Stimulated activated CD8-positive, alpha-beta memory T cell treated with anti-CD3 and anti-CD28 coated beads, Interleukin-7, amount 100 ng/mL, for 4 hours (primary cell): ENCODE measurements at regions not wholly inside any gene's neighbourhood (a gene's known extent, or its start where the extent isn't known, plus 50 kb on each side); places are given as distances from the start of the nearest gene placed in this dataset.

Source experiments
- DNase-seq, 2 donors: peaks; one replicate each; pipeline ENCODE4 v3.0.0-alpha.2; 2020; ENCODE audit warnings: low read depth in 2 of 2

DNA sequence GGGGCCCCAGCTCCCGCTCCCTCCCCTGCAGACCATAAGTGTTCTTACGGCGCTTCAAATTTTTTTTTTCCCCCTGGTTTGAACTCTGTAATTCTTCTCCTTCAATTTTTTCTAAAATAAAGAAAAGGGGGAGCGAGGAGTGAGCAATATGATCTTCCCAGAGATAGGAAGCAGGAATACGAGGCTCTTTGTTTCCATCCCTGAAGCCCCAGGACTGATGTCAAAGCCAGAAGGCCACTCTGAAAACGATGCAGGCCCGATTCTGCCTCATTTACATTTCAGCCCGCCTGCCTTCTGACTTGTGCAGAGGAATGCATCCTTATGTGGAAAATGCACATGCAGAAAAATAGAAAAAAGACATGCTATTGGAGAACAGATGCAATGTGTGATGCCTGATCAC lies 401.5 kb upstream of the MKI67 start:
- no peak for DNase-seq

DNA sequence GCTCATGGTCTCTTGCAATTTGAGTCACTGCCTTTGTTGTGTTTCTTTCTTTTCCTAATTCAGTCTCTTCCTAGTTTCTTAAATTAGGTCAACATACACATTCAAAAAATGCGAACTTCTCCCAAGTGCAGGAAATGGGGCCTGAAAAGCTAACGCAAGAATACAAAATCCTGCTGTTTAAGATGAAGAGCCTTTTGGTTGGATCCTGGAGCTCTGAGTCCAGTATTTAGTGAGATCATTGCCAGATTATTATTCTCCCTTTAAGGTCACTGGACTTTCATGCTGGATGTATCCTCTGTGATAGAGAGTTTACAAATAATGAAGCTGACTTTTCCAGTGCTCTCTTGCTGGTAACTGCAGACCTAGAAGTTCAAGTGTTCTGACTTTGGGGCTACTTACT lies 401.9 kb upstream of the MKI67 start:
- DNase-seq, result no peak

DNA sequence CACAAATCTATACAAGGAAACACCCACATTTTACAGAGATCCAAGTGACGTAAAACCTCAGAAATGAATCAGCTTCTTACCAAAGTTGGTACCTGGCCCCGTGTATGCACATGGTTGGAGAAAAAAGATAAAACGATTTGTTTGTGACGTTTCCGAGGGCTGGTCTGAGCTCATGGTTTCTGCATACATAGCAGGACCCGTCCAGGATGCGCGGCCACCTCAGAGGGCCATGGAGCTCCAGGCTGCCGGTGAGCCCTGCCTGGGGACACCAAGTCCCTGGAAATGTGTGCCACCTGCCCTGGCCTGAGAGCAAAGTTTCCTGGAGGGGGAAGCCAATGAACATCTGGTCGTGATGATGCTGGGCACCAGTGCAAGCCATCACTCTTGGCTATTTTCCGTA lies 402.6 kb upstream of the MKI67 start:
- no peak for DNase-seq

DNA sequence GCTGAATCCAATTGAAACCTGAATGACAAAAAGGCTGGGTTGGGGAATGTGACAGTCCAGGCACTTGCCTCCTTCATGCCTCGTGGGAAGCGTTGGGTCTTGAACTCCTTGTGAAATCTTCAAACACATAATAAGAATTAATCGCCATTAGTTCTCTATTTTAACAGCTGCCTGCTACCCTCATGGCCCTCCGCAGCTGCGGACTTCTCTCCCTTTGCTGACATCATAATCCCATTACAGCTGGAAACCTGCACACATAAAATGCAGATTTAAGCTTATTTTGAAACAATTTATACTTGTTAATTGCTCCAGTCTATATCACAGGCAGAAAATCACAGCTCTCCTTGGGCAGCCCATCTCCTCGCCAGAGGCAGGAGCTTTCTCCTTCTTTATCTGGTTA lies 403.0 kb upstream of the MKI67 start:
- DNase-seq, result no peak

DNA sequence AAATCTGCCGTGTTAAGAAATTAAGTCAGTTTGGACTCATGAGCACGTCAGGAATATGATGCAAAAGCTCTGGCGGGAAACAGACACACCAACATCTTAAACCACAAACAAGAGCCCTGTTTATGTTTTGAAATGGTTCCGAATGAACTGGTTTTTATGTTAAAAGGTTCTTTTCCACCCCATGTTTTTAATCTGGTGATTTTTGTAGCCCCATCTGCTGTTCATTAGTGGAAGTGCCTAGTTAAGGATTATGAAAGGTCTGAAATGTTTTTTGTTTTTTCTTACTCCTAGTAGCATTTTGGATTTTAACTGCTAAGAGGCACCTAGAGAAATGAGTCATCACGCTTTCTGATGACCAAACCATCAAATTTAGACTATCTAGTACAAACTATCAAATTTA lies 404.1 kb upstream of the MKI67 start:
- no peak for DNase-seq

DNA sequence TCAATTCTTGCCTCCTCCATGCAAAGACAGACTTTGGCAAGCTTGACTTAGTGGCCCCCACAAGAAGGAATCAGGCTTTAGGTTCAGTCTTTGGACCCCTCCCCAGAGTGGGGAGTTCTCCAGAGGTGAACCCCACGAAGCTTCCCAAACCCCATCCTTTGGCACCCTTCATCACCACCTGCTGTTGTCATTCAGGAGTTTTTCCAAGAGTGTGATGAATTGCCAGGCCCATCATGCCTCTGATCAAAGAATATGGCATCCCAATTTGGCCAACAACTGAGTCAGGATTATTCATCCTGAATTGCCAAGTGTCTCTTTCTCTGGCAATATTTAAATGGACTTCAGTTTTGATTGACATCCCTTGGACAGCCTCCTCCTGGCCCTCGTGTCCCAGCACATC lies 404.7 kb upstream of the MKI67 start:
- DNase-seq, result no peak

DNA sequence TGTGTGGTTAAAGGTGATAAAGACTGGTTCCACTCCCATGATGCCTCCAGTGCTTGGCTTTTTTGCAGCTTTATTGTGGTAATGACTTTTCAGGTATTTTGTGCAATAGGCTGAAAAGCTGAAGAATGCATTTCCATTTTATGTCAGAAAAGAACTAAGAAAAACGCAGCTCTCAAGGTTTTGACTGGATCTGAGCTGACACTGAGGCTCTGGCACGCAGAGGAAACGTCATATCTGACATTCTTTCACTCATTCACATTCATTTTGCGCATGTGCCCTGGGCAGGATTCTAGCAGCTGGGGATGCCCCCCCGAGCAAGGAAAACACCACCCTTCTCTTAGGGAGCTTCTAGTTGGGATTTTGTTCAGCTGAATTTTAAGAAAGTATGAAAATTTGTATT lies 408.5 kb upstream of the MKI67 start:
- DNase-seq, result no peak

DNA sequence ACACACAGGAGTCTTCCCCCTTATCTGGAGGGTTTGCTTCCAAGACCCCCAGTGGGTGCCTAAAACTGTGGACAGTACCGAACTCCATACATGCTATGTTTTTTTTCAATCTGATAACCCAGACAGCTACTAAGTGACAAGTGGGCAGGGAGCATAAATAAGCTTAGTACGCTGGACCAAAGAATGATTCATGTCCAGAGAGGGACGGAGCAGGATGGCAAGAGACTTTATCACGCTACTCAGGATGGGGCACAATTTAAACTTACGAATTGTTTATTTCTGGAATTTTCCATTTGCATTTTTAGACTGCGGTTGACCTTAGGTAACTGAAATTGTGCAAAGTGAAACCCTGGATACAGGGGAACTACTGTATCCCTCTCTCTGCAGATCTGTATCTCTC lies 410.0 kb upstream of the MKI67 start:
- DNase-seq, result no peak

DNA sequence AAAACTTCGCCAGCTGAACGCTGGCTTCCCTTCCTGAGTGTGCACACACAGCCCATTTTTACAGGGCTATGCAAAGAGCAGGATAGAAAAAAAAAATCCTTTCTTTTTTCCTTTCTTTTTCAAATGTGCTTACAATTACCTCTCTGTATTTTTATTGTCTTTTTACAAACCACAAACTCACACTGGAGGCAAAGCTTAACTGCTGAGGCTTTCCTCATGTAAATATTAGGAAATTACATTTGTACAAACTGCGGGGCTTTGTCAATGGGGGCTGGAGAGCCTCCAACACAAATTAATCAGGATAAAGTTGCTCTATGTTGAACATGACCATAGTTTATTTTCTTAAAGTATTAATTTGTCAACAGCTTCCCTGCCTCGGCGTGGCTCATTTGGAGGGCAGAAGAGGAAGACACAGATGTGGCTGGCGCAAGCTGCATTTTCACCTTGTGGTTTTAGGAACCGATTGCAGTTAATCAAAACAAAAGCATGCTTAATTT lies 411.7 kb upstream of the MKI67 start:
- no peak for DNase-seq

DNA sequence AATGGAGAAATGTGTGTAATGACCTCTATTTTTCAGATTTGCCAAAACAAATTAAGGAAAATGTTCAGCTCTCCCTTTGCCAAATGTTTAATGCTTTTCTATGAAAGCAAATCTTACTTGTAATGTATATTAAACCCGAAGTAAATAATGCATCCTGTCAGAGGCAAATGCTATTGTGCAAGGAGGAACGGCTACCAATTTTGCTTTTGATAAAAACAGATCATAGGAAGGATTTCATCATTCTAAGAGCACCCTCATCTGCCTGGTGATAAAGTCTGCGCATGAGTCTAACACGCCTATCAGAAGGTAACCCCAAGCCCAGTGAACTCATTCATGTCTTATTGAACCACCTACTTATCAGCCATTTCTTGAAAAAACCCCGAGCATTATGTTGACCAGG lies 412.4 kb upstream of the MKI67 start:
- no peak for DNase-seq

DNA sequence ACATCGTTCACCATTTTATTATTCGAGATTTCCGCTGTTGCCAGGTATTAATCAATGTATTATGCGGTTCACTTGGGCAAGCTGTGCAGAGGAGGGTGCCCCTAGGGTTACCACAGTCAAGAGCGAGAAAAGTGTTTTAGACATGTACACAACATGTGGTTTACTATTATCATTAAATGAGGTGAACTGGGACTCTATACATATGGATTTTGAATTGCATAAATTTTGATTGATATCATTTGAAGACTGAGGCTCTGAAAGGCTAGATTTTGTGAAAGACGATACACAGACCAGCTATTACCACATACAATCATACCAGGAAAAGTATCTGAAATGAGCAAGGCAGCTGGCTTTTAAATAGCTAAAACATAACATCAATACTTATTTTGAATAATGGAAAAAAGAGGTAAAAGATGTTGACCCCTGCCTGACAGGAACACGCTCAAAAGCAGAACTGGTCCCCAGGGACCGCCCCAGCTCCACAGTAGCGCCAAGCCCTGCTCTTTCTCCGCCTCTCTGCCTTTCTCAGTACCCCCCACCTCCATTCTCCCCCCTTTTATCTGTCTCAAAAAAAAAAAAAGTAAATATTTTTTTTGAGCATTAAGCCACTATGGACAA lies 413.4 kb upstream of the MKI67 start:
- no peak for DNase-seq

DNA sequence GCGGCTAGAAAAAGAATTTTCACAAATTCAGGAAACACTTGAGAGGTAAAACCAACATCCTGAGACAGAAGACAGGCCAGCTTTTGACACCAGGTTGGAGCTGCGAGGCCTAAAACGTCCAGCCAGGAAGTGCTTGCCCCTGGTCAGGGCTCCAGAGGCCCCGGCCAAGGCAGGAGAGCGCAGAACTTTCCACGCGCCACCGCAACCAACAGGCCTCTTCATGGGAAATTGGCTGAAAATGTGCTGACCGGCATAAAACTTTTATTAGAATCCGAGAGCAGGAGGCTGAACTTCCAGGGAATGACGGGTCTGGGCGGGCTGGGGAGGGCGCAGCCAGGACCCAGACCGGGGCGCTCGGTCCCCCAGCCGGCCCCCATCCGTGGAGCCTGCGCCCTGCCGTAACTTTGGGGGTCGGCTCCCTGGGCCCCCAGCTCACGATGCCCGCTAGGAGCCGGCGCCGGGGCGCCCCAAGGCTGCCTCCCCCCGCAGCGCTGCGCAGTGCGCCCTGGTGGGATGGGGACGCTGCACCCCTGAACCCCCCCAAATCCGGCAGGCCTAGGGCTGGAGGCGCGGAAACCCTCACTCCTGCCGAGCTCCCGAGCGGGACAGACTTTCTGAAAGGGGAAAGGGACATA lies 414.0 kb upstream of the MKI67 start:
- DNase-seq, result no peak

DNA sequence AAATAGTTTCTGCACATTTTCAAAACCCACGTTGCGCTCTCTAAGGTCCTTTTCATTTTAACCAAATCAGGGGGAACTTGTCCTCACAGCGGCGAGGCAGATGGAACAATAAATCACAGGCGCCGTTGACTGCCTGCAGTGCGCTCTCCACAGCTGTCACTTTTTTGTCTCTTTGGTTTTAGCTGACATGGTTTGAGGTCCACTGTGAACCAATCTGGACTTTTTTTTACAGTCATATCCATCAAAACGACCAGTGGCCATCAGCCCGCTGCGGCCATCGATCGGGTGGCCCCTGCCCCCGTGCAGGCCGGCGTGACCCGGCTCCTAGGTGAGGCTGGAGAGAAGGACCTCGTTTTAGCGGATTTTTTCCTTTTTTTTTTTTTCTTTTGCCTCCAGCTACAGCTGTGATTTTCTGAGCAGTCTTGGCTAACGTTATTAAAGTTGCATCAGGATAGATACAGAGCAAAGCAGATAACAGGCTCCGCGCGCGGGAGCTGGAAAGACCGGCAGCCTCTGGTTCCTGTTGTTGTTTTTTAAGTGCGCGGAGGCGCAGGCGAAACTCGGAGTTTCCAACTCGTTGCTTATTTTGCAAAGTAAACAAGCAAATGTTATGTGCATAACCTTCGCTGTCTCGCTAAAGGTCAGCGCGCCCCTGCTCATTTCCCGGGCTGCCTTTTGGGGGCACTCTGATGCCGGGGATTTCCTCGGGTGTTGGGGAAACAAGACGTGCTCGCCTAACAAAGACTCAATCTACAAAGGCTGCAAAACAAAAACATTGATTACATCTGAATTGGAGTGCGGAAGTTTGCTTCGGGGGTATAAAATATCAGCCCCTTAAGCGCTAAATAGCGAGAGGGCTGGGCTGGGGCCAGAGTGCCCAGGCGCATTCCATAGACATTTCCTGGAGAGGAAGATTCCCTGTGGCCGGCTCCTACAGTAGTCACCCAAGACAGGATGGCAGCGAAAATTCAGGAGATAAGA lies 414.8 kb upstream of the MKI67 start:
- no peak for DNase-seq

DNA sequence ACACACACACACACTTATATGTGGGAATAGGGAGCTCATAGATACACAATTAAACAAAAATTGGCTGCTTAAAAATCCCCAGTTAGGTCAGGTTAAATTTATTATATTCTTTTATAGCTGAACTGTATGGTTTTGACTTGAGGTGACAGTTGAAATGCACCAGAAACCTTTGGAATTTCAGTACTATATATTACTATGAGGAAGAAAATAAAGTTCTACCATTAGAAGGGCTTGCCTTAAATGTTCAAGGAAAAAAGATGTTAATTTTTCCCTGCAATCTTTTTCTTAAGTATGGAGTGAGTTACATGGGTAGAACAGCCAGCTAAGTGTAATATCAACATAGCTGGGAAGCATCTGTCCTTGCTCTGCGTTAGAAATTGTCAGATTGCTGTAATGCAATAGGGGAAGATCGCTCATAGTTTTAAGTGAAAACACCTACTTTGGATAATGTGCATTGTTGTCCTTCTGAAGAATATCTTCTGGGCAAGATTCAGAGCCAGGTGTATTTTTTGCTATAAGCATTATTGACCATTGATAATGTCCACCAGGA lies 415.8 kb upstream of the MKI67 start:
- no peak for DNase-seq

DNA sequence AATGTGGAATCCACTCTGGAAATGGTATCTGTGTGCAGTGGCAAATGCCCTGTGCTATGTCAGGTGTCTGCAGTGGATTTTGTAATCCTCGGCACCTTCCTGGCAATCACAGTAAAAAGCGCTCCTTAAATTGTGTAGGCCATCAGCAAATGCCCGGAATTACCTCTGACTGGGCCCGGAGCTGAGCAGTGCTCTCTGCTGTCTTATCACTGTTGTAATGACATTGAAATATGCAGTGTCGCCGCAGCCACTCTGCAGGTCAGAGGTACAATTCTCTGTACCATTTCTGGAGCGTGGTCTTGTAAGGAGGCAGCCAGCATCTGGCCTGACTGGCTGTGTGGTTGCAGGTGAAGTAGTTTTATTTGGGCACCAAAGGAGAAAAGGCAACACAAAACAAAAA lies 416.4 kb upstream of the MKI67 start:
- no peak for DNase-seq

DNA sequence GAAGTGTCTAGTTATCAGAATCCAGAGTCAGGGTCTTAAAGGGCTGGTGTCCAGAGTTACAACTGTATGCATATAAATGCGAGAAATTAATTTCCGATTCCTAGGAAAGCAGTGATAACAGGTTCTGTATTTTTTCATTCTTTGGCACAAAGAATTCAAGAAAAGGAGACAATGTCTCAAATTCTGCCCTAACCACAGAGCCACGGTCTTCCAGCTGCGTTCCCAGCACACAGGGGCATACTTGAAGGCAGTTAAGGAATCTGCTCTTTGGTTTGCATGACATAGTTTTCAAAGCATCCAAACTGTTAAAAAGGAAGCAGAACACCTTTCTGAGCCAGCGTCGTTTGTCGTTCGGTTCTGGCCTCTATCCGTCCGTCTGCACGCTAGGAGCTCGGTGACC lies 416.9 kb upstream of the MKI67 start:
- DNase-seq, result no peak

DNA sequence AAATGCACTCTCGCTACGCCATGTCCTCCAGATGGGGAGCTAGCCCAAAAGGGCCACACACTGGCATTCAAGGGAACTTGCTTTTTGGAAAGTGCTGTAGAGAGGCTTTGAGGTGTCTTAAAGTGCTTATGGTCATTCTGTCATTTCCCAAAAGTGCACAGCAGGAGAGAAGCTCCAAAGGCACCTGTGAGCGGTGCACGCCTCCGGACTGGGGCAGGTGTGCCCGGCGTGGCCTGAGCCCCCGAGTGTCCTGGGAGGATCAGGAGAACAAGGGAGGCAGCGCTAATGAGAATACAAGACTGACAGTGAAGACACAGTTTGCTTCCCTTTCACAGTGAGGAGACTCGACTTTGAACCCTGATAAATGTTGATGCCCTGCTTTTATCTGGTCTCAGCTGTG lies 419.0 kb upstream of the MKI67 start:
- no peak for DNase-seq

DNA sequence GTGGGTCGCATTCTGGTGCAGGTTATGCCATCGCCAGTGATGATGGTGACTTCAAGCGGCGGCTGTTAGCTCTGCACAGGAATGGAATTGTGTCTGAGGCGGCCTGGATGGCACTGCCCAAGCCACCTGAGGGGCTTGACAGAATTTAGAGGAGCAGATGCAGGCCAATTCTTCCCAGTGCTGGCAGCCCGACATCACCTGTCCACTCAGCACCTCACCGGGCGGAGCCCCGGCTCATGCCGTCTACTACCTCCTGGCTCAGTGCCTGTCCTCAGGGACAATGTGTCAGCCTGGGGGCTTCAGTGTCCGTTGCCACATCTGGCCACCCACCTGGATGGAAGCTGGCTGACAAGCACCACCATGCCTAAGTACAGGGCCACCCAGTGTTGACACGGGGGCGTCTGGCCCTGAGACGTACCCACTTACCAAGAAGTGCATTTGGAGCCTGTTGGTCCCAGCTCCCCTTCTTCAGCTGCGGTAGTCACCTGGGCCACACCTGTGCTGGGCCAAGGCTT lies 420.5 kb upstream of the MKI67 start:
- DNase-seq, result no peak

DNA sequence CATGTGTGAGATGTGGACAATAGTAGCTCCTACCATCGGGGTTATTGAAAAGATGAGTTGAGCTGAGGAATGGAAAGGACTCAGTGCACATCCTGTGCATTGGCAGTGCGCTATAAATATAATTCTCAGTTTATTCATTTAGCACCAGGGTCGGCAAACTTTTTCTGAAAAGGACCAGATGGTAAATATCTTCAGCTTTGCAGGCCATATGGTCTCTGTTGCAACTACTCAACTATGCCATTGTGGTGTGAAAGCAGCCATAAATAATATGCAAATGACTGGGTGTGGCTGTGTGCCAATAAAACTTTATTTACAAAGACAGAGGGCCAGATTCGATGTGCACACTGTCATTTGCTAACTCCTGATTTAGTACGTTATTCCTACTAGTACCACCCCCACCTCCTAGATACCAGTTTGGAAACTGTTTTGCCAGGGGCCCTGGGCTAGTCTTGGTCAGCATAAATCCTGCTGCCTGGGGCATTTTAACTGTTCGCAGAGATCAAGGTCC lies 422.9 kb upstream of the MKI67 start:
- no peak for DNase-seq

DNA sequence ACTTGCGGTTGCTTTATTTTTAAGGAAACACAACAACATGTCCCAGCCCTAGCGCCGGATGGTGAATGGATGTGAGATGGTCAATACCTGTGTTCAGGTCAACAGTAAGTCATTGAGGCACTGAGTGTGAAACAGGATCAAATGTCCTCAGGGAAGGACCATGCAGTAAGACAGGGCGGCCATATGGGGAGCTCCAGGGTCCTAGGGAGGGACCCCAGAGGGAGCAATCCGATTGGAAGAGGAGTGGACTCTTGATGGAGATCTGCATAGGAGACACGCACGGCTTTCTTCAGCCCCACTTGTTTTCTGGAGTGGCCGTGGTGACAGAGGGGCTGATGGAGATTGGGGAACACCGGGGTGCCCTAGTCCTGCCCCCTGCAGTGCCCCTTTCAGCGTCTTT lies 423.8 kb upstream of the MKI67 start:
- DNase-seq, result no peak

DNA sequence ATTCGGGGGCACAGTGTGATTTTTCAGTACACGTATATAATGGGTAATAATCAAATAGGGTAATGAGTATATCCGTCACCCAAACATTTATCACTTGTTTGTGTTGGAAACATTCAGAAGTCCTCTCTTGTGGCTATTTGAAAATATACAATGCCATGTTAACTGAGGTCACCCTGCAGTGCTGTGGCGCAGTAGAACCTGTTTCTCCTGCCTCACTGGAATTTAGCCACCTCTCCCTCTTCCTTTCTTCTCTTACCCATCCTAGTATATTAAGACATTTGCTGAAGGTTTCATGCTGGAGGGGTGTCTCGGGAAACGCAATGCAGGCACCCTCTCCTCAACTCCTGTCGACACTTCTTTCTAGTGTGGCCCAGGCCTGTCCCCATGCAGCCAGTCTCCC lies 425.3 kb upstream of the MKI67 start:
- DNase-seq, result no peak

DNA sequence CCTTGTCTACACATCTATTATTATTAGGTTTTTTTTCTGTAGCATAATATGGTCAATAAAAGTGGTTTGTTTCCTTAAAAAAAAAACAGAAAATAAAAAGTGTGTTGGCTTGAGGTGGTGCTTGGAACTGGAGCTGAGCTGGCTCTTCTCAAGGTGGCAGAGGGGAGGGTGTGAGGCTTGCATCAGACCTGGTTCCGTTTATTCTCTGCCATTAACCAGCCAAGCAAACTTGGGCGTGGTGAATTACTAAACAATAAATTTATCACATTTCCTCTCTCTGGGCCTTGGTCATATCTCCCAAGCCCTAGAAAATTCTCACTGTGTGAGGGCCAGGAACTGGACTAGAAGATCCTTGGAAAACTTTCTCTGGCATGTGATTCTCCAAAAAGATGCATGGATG lies 427.5 kb upstream of the MKI67 start:
- no peak for DNase-seq
